CD4-positive, alpha-beta T cell treated with Interleukin-4 for 4 hours (primary cell): ENCODE measurements at regions not wholly inside any gene's neighbourhood (a gene's known extent, or its start where the extent isn't known, plus 50 kb on each side); places are given as distances from the start of the nearest gene placed in this dataset.
"Not testable (repeated sequence)": the region's sequence is repeated elsewhere in the genome, so short reads cannot be mapped to it uniquely, and the experiment has no call there.

Experiments
- DNase-seq: peaks from one replicate; pipeline ENCODE4 v3.0.0-alpha.2; 2020

DNA sequence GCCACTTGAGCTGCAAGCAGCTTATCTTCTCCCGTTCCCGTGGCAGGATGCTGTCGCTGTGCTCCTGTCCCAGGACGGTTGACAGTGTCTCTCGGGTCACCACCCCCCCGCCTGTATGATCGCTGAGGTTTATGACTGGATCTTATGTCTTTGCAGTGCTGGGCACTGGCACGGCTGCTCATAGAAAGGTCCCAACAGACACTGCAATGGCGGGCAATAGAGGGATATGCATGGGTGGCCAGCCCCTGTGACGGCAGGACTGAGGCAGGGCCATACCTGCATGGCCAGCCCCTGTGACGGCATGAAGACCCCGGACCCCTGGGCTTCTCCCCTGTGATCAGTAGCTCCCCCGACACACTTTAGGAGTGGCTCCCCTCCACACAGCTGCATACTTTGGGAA is 307.2 kb downstream of the TEX29 start:
- DNase-seq: no peak

DNA sequence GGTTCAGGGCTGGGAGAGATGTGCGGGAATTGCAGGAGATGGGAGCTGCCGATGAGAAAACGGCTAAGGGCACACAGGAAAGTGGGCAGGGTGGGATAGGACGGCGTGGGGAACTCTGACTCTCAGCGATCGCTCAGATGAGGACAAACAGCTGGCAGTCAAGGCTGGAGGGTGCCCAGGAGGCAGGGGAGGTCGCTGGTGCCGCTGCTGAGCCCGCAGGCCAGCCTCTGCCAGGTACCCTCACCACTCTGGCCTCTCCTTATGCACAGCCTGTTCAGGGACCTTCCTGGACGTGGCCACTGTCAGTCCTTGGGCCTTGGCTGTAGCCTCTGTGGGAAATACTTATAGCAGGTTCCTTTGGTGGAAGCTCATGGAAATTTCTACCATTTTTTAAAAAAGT is 308.6 kb downstream of the TEX29 start:
- DNase-seq: no peak

DNA sequence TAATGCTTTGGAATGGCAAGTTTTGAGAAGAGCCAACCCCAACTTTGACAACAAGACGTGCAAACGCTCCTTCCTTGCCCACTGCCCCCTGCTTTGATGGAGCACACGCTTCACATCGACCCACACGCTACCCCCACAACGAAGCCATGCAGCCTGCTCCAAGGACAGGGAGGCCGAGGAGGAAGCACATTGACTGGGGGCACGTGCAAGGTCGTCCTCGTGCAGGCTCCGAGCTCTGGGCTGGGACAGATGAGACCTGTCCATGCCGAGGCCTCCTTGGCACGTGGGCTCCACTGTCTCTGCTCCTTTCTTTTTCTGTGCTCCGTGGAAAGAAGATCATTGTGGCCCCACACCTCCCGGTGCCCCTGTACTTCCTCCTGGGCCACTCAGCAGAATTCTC is 309.0 kb downstream of the TEX29 start:
- DNase-seq: no peak

DNA sequence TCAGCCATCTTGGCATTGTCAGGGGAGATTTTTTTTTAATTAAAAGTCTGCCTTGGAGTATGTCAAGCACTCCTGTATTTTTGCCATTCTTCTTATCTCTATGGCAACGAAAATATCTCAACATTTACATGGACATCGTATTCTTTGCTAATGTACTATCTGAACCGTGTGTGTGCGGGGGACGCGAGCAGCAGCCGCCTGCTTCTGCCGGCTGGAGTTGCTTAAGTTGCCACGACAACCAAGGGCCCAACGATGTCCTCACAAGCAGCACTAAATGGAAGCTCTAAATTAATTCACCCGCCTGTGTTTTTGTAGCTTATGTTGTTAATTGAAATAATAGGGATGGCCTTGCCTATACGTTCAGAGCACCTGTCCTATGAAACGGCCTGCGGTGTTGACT is 309.5 kb downstream of the TEX29 start:
- DNase-seq: no peak

DNA sequence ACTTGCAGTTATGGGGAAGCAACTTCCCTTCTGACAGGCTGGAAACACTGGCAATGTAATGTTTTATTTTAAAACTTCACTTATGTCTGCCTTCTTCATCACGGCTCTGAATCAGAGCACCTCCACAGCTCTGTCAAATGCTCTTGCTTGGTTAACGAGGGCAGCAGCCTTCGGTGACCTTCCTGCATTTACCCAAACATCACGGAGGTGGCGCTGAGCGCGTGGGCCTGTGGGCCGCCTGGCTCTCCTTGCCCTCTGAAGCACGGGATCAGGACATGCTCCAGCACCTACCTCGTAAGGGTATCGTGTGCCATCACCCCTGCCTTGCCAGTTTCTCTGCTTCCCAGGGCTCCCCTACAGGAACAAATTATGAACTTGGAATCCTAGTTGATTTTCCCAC is 310.0 kb downstream of the TEX29 start:
- no peak for DNase-seq

DNA sequence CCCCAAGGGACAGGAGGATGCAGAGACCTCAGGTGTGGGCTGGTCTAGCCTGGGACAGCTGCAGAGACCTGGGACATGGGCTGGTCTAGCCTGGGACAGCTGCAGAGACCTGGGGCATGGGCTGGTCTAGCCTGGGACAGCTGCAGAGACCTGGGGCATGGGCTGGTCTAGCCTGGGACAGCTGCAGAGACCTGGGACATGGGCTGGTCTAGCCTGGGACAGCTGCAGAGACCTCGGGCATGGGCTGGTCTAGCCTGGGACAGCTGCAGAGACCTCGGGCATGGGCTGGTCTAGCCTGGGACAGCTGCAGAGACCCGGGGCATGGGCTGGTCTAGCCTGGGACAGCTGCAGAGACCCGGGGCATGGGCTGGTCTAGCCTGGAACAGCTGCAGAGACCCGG is 310.8 kb downstream of the TEX29 start:
- DNase-seq: not testable (repeated sequence)

DNA sequence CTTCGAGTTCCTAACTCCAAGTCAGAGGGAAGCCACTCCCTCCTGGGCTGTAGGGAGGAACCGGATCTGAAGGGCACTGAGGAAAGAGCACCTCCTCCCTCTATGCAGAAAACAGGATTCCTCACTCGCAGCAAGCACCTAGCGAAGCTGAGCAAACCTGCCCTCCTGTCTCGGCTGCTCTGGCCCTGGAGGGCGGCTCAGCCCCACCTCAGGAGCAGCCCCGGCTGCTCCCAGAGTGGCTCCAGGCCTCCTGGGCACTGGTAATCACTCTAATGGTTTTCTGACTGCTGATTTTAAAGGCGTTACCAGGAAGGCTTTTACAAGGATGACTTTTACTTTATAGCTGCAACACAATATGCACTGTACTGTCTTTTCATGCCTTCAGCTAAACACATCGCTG is 312.5 kb downstream of the TEX29 start:
- DNase-seq: no peak

DNA sequence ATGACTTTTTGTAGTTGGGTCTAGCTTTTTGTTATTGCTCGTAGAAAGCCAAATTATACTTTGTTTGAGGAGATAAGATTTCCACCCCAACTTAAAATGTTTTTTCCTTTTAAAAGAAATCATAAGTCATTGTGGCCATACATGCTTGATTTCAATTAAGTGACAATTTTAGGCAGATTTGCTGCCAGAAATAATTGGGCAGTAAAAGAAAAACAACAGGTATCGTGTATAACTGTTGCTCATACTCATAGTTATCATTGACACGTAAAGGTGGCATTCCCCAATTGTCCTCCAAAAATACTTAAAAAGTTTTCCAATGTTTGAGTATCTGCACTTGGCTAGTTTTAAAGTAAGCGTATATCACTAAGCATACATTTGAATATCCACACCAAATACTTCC is 313.0 kb downstream of the TEX29 start:
- no peak for DNase-seq

DNA sequence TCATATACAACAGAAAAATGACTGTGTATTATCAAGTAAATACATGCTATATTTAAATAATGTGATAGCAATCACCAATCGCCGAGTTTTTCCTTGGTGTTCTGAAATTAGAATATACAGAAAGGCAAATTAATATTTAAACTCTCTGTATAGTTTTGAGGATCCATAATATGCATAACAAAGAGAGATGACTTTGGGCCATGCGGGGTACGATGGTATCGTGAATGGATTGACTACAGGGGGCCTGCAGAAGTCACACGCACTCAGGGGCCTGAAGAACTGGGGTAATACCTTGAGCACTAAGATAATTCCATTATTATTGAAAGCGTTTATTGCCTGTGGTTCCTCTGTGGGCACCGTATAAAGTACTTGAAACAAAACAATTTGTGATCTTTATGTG is 314.0 kb downstream of the TEX29 start:
- DNase-seq: no peak

DNA sequence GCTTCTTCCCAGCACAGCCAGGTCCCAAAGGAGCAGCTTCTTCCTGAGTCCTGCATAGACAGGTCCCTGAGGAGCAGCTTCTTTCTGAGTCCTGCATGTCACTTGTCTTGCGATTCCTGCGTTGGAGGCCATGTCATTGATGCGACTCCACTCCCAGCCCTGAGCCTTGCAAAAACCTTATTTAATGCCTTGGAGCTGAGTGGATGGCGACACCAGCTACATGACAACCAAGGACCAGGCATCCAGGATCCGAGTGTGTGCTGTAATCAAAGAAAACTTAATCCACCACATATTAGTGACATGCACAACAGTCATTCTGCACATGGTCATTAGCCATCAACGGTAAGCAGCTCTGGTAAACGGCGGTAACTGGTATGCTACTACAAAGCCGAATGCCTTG is 315.8 kb downstream of the TEX29 start:
- no peak for DNase-seq

DNA sequence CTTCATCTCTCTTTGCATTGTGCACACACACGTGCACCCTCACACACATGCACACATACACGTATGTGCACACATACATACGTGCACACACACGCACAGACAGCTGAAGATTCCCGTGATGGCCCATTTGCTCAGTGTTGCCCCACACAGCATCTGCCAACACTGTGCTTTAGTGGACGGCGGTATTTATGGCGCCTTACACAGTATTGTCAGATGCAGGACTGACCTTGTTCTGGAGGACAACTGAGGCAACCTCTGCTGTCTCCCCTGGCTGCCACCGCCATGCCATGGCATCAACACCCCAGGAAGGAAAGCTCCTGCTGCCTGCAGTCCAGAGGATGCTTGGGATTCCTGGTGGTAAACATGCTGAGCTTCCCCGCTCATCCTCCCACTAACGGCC is 316.4 kb downstream of the TEX29 start:
- no peak for DNase-seq

DNA sequence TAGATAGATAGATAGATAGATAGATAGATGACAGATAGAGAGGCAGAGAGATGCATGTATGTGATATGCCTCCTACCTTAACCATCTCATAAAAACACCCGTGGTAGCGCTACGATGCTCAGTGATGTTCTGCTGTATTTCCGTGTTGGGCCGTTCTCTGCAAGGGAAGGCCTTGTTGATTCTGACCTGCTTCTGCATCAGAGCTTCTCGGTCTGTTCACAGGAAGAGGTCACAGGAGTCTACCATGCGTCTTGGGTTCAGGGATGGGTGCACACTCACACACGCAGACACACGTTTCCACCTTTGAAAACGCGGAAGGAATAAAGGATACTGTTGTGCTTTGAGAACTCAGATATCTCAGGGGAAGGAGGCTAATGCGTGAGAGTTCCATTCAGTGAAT is 316.9 kb downstream of the TEX29 start:
- no peak for DNase-seq

DNA sequence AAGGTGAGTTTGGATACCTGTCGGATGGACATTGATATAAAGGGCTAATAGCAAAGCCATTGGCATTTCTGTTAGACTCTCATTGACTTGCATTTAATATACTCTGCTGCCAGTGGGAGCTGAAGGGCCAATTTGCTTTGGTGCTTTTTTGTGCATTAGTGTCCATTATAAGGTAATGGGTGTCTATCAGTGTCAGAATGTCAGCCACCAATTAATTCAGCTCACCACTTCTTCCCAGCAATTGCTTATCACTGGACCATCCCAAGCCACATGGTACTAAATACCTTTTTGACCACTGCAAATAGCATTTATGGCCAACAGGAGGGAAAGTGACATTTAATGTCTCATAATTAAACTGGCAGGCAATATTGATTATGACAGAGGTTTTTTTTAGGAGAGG is 317.8 kb downstream of the TEX29 start:
- DNase-seq: no peak

DNA sequence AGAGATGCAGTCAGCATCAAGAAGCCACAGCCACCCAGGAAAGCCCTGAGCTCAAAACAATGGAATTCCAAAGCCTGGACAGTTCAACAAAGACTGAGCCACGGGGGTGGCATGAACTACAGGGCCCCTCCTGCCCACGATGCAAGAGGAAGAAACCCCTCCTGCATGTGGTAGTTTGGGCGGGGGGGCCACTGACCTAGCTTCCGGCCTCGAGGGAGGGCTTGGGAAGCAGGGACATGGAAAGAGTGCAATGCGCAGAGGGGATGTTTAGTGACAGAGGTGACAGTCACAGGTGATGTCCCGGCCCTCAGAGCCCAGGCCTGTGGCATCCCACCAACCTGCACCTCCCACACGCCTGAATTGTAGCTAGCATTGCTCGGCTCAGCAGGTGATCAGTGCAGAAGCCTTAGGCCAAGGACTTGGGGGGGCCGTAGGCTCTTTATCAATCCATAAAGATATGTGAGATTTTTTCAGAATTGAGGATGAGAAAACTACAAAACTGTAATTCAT is 318.8 kb downstream of the TEX29 start:
- no peak for DNase-seq

DNA sequence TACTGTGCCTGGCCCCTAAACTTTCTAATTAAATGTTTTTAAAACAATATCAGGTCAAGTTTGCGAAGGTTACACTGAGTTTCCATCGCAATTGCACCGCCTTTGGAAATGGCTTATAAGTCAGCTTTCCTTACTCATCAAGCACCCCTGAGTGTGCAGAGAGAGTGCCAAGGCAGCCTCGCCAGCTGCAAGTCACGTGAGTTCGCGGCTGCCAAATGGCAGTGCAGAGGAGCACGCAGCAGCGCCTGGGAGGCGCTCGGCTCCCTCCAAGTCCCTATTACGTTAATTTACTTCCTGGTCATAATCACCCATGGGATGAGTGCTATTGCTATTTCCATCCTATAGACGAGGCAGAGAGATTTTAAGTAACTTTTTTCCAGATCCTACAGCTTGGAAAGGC is 319.6 kb downstream of the TEX29 start:
- no peak for DNase-seq

DNA sequence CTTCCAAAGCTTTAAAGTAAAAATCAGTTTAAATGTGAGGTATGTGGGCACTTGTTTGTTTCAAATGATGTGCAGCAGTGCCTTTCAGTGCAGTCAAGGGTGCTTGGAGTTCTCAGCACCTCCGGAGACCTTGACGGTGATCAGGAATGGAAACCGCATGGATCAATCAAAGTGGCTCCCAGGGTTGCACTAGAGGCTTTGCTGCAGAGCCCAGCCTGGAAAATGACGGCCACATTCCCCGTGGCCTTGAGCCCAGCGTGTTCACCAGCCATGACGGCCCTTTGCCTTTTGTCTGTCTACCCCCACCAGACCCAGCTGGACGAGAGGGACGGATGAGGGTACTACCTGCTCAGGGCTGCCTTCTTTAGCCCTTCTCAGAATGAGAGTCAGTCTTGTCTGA is 320.0 kb downstream of the TEX29 start:
- no peak for DNase-seq

DNA sequence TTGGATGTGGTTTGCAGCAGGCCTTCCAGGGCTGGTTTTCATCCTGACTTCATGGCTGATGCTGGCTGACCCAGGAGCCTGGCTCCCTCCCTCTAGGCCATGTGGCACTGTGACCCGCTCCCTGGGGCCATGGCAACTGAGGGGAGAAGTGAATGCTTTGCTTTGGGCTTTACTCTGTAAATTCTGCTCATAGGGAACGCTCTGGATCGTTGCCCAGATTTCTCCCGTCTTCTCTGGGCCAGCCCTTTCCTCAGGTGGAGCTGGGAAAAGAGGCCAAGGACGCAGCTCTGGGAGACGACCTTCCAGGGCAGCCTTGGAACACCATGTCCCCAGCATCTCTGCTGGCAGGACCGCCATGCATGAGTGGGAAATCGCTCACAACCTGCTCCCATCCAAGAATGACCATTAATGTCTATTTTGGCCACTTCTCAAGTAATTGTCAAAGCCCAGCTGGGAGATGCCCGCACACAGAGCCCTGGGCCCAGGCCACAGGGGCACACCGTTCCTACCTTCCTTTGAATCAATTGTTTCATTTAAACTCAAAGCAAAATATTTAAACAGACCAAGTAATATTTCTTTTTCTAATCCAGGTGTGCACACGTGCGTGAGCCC is 321.8 kb downstream of the TEX29 start:
- no peak for DNase-seq

DNA sequence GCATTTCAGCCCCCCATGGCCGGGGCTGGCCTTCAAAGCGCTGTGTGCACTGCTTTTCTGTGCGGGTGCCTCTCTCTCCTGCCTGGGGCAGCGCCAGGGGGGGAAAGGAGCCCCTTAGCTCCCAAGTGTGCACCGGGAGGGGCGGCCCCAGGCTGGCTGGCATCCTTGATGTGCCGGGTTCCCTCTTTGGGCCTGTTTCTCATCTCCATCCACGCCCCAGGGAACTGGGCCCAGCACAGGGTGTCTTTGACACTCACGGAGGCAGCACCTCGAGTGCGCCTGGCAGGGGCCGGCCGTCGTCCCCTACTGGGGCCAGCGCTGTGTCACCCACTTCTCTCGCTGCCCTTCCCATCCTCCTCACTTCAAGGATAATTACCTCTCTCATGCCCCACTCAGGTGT is 324.3 kb downstream of the TEX29 start:
- no peak for DNase-seq

DNA sequence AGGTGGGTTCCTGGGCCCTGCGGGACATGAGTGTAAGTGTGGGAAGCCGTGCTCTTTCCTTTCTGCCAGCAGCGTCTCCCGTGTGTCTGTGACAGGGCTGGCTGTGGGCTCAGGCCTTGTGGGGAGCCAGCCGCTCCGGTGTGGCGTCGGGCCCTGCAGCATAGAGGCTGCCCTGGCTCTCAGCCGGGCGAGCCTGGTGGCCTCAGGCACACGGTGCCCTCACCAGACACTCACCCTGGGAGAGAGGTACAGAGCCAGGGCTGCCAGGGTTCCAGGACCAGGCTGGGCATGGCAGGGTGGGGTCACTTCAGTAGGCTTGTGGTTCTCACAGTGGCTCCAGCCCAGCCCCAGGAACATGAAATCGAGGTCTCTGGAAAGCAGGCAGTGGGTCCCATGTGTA is 324.8 kb downstream of the TEX29 start:
- DNase-seq: no peak

DNA sequence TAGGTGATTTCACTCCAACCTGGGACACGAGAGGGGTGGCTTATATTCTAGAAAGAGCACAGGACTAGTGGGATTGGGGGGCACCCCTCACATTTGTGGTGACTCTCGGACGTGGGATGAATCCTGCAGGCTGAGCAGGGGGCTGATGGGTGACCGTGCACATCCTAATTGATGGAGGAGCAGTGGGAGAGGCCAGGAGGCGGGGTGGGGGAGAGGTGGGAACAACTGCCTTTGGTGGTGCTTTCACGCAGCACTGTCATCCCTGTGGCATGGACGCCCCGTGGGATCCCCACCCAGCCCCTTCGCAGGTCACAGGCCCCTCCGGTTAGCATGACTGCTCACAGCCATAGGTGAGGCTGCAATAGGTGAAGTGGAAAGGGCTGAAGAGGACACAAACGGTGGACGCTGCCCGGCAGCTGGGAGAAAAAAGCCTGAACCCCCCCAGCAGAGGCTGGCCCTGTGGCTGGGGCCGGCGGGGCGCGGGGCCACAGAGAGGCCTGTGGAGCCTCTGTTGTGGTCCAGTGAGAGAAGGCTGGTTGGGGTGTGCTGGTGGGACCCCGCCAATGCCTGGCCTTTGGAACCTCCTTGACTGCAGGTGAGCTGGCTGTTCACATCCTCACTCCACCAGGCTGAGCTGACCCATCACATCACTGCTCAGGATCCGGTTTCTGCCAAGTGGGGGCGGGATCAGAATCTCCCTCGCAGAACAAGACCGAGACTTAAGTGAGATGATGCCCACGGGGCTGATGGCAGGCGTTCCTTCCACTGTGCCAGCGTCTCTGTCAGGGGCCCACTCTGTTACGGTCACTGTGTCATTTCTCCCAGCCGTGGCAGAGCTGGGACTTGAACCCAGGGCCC is 325.4 kb downstream of the TEX29 start:
- DNase-seq: no peak

DNA sequence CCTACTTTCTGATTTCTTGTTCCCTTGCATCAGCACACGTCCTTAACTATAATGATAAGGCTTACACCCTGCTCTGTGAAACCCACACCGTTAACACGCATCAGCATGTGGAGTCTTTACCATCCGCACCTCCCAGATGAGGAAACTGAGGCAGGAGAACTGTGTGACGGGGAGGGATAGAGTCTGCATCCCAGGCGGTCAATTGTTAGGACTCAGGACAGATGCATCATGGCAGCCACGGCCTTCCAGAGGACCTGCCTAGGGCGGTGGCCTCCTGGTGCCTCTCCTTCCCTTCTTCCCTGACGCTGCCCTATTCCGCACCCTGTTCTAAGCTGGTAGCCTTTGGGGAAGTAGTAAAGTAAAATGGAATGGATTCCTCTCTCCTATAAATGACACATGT is 326.0 kb downstream of the TEX29 start:
- DNase-seq: no peak

DNA sequence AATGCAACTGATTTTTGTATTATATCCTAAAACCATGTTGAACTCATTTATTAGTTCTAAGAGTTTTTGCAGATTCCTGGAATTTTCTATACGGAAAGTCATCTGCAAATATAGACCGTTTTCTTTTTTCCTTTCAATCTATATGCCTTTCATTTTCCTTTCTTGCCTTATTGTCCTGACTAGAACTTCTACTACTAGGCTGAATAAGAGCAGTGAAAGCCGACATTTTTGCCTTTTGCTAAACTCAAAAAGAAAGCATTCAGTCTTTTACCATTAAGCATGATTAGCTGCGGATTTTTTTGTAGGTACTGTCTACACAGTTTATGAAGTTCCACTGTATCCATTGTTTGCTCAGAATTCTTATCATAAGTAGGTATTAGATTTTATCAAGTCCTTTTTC is 328.4 kb downstream of the TEX29 start:
- DNase-seq: no peak

DNA sequence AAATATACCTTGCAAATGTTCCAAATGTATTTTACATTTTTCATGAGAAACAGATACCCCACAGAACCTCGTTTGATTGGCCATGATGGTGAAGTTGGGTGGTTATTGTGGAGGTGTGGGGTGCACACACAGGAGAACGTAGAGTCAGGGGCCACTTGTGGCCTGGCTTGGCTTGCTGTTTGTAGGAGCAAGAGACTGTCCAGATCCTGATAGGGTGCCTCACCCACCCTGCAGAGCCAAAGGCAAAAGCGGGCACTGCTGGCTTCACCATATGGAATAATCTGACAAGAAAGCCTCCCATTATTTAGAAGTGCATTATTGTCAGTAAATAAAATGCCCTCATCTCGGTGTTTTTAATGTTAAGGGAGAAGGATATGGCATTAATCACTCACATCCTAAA is 330.2 kb downstream of the TEX29 start:
- DNase-seq: no peak

DNA sequence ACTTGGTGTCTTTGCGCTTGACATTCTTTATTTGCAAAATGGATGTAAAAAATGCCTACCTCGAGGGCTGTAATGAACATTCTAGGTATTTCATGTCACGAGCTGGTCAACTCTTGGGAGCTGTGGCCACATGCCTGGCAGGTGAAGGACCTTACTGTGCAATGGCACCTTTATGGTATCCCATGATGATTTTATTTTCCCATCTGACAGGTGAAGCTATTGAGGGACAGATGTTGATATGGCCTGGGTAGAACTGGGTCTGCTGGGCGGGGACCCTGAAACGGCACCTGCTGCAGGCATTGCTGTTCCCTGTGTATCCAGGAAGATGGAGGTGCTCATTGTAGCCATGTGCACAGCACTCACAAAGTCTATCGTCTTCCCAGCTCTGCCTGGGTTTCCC is 332.2 kb downstream of the TEX29 start:
- DNase-seq: no peak

DNA sequence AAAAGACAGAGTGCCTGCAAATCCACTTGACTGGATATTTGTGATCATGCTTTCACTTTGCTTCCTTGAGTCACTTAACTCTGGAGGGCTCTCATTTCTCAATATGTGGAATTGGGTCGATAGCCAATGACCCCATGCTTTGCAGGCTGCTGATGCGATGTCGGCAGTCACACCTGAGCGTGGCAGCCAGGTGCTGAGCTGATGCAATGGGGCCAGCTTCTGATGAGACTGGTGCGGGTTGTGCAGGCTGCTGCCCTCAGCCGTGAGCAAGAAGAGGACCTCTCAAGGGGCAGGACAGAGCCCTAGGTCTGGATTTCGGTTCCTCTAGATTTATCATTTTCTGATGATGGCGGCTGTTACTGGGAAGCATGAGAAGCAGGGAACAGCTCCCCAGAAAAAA is 334.1 kb downstream of the TEX29 start:
- no peak for DNase-seq
